HG03442 (cell line): ENCODE measurements at regions not wholly inside any gene's neighbourhood (a gene's known extent, or its start where the extent isn't known, plus 50 kb on each side); places are given as distances from the start of the nearest gene placed in this dataset.

Experiments used
- ATAC-seq: cut with Tn5 transposase; IDR thresholded peaks from one replicate; pipeline ENCODE4 v1.9.1; 2021; ENCODE audit warnings: mild to moderate bottlenecking, moderate library complexity; ENCODE audit not compliant: unreplicated experiment

GRCh38 chr4:114343015-114343414 is 255.6 kb upstream of the UGT8 start:
- no peak for ATAC-seq

- ATAC-seq: no peak
These were observed 248.9 kb upstream of the UGT8 start for GRCh38 chr4:114349543-114350175.

GRCh38 chr4:114358901-114359300 is 239.7 kb upstream of the UGT8 start:
- ATAC-seq: no peak

DNA sequence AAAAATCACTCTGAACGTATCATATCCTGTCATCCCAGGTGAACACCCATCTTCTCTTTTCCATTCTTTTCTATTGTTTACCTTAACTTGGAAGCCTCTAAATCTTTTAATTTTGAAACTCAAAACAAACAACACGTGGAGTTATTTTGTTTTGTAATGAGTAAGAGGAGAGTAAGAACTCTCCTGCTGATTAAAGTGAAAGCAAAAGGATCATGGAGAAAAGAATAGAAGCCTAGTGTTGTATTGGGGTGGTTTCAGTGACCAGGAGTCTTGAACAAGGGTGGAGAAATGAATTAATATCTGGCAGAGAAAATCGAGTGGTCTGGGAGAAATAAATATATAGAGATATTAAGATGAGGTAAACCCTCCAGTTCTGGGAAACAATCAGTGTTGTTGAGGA is 237.4 kb upstream of the UGT8 start:
- no peak for ATAC-seq

- no peak for ATAC-seq
These were observed 233.8 kb upstream of the UGT8 start for GRCh38 chr4:114364857-114365256.

- no peak for ATAC-seq
These were observed 233.0 kb upstream of the UGT8 start for GRCh38 chr4:114365591-114365990.

GRCh38 chr4:114366368-114366767 is 232.2 kb upstream of the UGT8 start:
- ATAC-seq: no peak

DNA sequence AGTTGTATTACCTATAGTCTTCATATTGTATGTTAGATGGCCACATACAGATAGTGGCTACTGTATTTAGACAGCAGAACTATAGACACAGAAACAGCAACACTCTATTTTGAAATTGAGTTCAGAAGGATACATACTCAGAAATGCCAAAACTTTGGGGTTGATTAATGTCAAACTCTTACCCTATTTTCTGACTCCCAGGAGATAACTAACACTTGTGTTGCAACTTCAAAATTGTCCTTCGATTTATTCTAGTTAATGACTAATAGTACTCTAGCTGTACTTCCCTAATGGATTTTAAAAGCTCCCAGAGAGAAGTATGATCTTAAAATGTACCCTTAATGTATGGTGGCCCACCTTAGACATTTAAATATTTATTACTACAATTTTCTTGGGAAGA is 229.9 kb upstream of the UGT8 start:
- no peak for ATAC-seq

DNA sequence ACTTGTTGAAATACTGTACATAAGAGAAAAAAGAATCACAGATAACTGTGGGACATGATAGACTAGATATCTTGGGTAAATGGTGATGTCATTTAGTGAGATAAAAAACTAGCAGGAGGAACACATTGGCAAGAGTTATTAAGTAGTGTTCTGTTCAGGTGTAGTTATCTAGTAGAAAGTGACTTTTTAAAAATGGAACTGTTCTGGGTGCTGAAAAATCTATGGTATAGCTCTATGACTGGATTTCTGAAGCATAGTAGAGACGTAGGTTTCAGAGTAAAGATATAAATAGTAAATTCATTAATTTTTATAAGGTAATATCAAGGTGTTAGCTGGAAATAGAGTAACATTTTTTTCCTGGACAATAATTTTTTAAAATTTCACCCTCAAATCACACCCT is 225.1 kb upstream of the UGT8 start:
- ATAC-seq: no peak

- no peak for ATAC-seq
These were observed 220.2 kb upstream of the UGT8 start for GRCh38 chr4:114378305-114378903.

- ATAC-seq: no peak
These were observed 215.5 kb upstream of the UGT8 start for GRCh38 chr4:114383067-114383466.

- ATAC-seq: no peak
These were observed 214.9 kb upstream of the UGT8 start for GRCh38 chr4:114383721-114384120.

- ATAC-seq: no peak
These were observed 214.0 kb upstream of the UGT8 start for GRCh38 chr4:114384629-114385028.

DNA sequence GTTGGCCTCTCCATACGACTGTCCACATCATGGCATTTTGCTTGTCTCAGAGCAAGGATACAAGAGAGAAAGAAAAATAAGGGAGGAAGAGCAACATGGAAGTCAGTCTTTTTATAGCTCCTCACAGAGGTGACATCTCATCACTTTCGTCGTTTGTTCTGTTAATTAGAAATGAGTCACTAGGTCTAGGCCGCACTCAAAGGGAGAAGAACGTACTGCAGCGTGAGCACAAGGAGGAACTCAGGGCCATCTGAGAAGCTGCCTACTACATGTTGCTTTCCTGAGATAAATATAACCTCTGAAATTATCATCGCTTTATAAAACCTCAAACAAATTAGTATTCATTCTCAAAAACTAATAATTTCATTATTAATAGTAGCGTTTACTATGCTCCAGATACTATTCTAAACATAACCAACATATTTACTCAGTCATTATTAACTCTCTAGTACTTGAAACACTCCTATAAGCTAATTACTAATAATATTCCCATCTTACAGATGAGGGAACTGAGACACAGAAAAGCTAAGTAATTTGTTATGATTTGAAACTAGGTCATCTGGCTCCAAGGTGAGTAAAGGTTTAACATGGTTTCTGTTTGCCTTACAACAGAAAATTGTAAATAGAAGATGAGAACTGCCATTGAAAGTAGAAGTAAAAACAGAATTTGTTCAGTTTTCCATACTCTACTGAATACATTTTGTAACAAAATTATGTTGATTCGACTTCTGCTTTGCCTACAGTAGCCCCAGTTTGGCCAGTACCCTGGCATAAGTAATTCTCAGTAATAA is 213.2 kb upstream of the UGT8 start:
- ATAC-seq: peak; percentile 79

DNA sequence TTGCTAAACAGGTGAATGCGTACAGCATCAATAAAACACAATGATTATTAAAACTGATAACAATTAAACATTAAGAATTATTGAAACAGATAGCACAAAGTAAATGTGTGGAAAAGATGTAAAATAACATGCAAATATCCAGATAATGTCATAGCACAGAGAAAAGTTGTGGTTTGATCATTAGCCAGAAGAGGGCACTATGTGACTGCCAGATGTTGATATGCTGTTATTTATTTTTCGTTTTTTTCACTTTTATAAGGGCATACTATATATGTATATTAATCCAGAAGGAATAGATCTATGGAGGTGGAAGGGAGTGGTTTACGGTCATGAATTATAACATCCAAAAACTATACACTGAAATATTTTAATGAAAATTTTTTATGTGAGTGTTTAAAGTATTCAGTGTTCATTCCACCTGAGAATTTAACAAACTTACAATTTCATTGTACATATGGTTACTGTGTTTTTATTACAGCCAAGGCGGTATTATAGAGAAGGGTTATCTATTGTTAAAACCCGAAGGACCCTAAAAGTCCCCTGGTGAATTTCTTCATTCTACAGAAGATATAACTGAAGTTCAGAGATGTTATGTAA is 211.9 kb upstream of the UGT8 start:
- ATAC-seq: peak; percentile 37

DNA sequence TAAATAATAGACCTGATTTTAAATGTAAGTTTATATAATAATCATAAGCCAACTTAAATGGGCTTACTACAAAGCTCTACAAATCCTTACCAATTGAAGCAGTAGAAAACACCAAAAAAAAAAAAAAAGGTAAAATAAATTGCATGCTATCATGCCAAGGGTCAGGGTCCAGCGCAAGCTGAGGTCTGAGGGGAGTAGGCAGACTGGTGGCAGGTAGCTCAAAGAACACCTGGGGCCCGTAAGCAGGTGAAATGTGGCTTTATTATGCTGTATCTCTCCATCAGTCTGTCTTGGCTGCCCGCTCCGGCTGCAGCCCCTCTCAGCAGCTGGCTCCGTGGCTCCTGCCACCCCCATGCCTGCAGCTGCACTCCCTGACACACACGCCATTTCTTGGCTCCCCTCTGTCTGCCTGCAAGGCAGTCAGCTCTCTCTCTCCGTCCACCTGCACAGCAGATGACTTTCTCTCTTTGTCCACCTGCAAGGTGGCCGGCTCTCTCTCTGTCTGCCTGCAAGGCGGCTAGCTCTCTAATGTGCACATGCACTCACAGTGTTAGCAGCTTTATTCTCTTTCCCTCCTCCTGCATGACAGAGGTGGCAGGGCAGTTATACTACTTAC is 209.4 kb upstream of the UGT8 start:
- no peak for ATAC-seq

DNA sequence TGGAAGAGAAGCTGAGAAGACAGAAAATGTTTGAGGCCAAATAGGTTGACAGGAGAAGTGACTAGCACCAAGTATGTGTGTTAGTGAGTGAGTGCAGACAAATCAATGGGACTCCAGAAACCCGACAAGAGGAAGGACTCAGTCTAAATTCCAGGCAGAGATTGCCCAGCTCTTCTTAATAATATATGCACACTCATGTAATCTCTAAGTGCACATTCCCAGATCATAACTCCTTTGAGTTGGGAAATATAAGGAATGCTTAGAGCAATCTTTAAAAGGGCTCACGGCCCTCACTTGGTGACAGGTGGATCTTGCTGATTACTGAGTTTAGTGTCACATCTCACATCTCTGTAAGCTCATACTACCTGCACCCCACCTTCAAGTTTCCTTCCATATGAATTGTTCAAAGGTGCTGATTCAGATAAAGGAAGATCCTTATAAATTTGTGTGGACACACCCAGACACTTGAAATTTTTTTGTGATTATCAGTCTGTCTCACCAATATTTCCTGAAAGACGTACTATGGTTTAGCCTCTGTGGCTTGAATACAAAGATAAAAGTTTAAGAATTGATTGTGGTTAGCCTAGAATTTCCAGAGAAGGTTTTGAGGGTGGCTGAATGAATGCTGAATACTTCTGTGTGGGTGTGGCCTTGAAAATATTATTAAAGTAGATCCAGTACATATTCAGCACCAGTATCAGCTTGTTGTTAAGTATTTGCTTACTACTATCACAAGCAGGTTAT is 205.1 kb upstream of the UGT8 start:
- no peak for ATAC-seq

- no peak for ATAC-seq
These were observed 201.8 kb upstream of the UGT8 start for GRCh38 chr4:114396808-114397207.

DNA sequence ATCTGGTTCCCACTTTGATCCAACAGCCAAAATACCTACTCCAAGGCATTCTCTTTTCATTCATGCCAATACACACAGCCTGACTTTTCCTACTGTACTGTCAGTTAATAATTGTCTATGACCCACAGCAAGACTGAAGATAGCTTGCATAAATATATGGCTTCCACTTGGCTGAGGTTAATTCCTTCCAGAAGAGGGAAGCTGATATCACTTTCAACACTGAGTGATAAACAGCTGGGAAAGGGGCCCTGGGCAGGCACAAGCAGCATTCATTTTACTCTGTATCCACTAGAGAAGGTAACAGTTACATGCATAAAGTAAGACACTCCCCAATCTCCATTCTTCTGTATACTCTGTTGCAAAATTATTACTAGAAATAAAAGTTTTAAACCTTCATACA is 200.2 kb upstream of the UGT8 start:
- no peak for ATAC-seq

DNA sequence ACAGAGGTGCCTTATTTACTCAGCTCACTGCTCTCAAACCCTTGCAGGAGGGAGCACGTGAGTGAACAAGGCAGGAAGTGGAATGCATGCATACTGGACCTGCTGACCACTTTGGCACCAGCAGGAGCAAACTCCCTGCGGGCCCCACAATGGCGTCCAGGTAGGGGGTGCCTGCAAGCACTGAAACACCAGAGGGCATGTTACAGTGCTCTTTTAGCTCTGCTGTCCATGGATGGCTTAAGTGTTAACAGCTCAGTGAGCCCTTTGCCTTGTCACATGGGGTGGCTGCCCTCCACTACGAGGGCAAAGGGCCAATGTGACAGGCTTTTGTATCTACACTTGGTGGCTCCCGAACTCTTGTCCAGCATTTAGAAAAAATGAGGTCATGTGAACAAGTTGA is 199.5 kb upstream of the UGT8 start:
- no peak for ATAC-seq

GRCh38 chr4:114400531-114400930 is 198.1 kb upstream of the UGT8 start:
- ATAC-seq: no peak
